Activated naive CD4-positive, alpha-beta T cell treated with anti-CD3 and anti-CD28 coated beads, Interleukin-2, amount 10 ng/mL, durations not matched to agents 7 days and 5 days (primary cell): ENCODE measurements at regions not wholly inside any gene's neighbourhood (a gene's known extent, or its start where the extent isn't known, plus 50 kb on each side); places are given as distances from the start of the nearest gene placed in this dataset.

Experiments used
- CTCF ChIA-PET: fragments of 350-600 bp; sonication (Branson Sonifier 250); formaldehyde crosslinking; loops from one replicate; lab custom pipeline; 2021; ENCODE audit warnings: antibody characterized with exemption; lab: Charles Lee
- DNase-seq: peaks from one replicate; pipeline ENCODE4 v3.0.0-alpha.2; 2020
- H3K27ac Mint-ChIP-seq: one replicate; pipeline ENCODE4 v1.8.0; 2021; ENCODE audit warnings: mild to moderate bottlenecking, moderate library complexity, mixed read lengths
- H3K27me3 Mint-ChIP-seq: one replicate; pipeline ENCODE4 v1.8.0; 2021; ENCODE audit warnings: mild to moderate bottlenecking, mixed read lengths
- H3K36me3 Mint-ChIP-seq: one replicate; pipeline ENCODE4 v1.8.0; 2021; ENCODE audit warnings: mixed read lengths
- H3K4me1 Mint-ChIP-seq: one replicate; pipeline ENCODE4 v1.8.0; 2021; ENCODE audit warnings: mixed read lengths
- H3K4me3 Mint-ChIP-seq: one replicate; pipeline ENCODE4 v1.8.0; 2021; ENCODE audit warnings: mild to moderate bottlenecking, moderate library complexity, mixed read lengths
- H3K9me3 Mint-ChIP-seq: one replicate; pipeline ENCODE4 v1.8.0; 2021; ENCODE audit warnings: mixed read lengths

GRCh38 chr14:87547536-87547935 lies 445.4 kb downstream of the GALC start:
- Mint-ChIP-seq H3K4me3 (no peak overlapping the region), H3K27ac (no peak overlapping the region), H3K27me3 (no peaks in the 10 kb centered on the region), H3K9me3 (peaks cover 8% of the 10 kb centered on the region), H3K36me3 (no peaks in the 10 kb centered on the region), H3K4me1 (no peaks in the 10 kb centered on the region)
- no peak for DNase-seq
- CTCF ChIA-PET, result no interaction called here

GRCh38 chr14:87542288-87542687 lies 450.7 kb downstream of the GALC start:
- Mint-ChIP-seq H3K36me3 (no peaks in the 10 kb centered on the region), H3K27me3 (no peaks in the 10 kb centered on the region), H3K4me3 (no peak overlapping the region), H3K9me3 (no peaks in the 10 kb centered on the region), H3K4me1 (no peaks in the 10 kb centered on the region), H3K27ac (no peak overlapping the region)
- CTCF ChIA-PET, result no interaction called here
- DNase-seq, result no peak

GRCh38 chr14:87540339-87540738 lies 452.6 kb downstream of the GALC start:
- no peaks in the 10 kb centered on the region for H3K27me3 Mint-ChIP-seq

GRCh38 chr14:87529081-87529480 lies 463.9 kb downstream of the GALC start:
- no peak for DNase-seq
- peaks cover 4% of the 10 kb centered on the region for H3K9me3 Mint-ChIP-seq
- no peak overlapping the region for H3K27ac Mint-ChIP-seq
- H3K27me3 Mint-ChIP-seq, result no peaks in the 10 kb centered on the region
- H3K4me1 Mint-ChIP-seq, result no peaks in the 10 kb centered on the region
- no peaks in the 10 kb centered on the region for H3K36me3 Mint-ChIP-seq
- H3K4me3 Mint-ChIP-seq, result no peak overlapping the region
- CTCF ChIA-PET, result no interaction called here

More at GRCh38 chr14:87540339-87540738, 452.6 kb downstream of the GALC start:
- H3K9me3 Mint-ChIP-seq, result no peaks in the 10 kb centered on the region
- no peak for DNase-seq
- no peaks in the 10 kb centered on the region for H3K36me3 Mint-ChIP-seq
- no peaks in the 10 kb centered on the region for H3K4me1 Mint-ChIP-seq
- CTCF ChIA-PET, result no interaction called here
- H3K27ac Mint-ChIP-seq, result no peak overlapping the region
- H3K4me3 Mint-ChIP-seq, result no peak overlapping the region

- H3K27me3 Mint-ChIP-seq, result no peaks in the 10 kb centered on the region
- peaks cover 3% of the 10 kb centered on the region for H3K9me3 Mint-ChIP-seq
- CTCF ChIA-PET, result no interaction called here
- no peak for DNase-seq
- no peak overlapping the region for H3K27ac Mint-ChIP-seq
- no peak overlapping the region for H3K4me3 Mint-ChIP-seq
- H3K36me3 Mint-ChIP-seq, result no peaks in the 10 kb centered on the region
- H3K4me1 Mint-ChIP-seq, result no peaks in the 10 kb centered on the region
Measured at GRCh38 chr14:87526731-87527130, 466.3 kb downstream of the GALC start.

GRCh38 chr14:87524011-87524410 lies 469.0 kb downstream of the GALC start:
- H3K27ac Mint-ChIP-seq, result no peak overlapping the region
- H3K27me3 Mint-ChIP-seq, result no peaks in the 10 kb centered on the region
- H3K4me3 Mint-ChIP-seq, result no peak overlapping the region
- H3K4me1 Mint-ChIP-seq, result no peaks in the 10 kb centered on the region
- DNase-seq, result no peak
- peaks cover 3% of the 10 kb centered on the region for H3K9me3 Mint-ChIP-seq
- H3K36me3 Mint-ChIP-seq, result no peaks in the 10 kb centered on the region
- CTCF ChIA-PET, result no interaction called here

GRCh38 chr14:87522575-87522974 lies 470.4 kb downstream of the GALC start:
- DNase-seq, result no peak
- H3K9me3 Mint-ChIP-seq, result no peaks in the 10 kb centered on the region

GRCh38 chr14:87508333-87508732 lies 484.6 kb downstream of the GALC start:
- Mint-ChIP-seq H3K9me3 (peaks cover 2% of the 10 kb centered on the region), H3K4me3 (no peak overlapping the region), H3K27me3 (no peaks in the 10 kb centered on the region), H3K27ac (no peak overlapping the region), H3K4me1 (no peaks in the 10 kb centered on the region), H3K36me3 (no peaks in the 10 kb centered on the region)
- DNase-seq, result no peak
- CTCF ChIA-PET, result no interaction called here

More at GRCh38 chr14:87522575-87522974, 470.4 kb downstream of the GALC start:
- no peak overlapping the region for H3K27ac Mint-ChIP-seq
- H3K27me3 Mint-ChIP-seq, result no peaks in the 10 kb centered on the region
- CTCF ChIA-PET, result no interaction called here
- H3K4me3 Mint-ChIP-seq, result no peak overlapping the region
- no peaks in the 10 kb centered on the region for H3K36me3 Mint-ChIP-seq
- H3K4me1 Mint-ChIP-seq, result no peaks in the 10 kb centered on the region

GRCh38 chr14:87503711-87504110 lies 489.3 kb downstream of the GALC start:
- H3K27ac Mint-ChIP-seq, result no peak overlapping the region
- H3K9me3 Mint-ChIP-seq, result no peaks in the 10 kb centered on the region
- H3K4me3 Mint-ChIP-seq, result no peak overlapping the region
- H3K4me1 Mint-ChIP-seq, result no peaks in the 10 kb centered on the region
- DNase-seq, result no peak
- no peaks in the 10 kb centered on the region for H3K27me3 Mint-ChIP-seq
- no peaks in the 10 kb centered on the region for H3K36me3 Mint-ChIP-seq
- CTCF ChIA-PET, result no interaction called here

- H3K4me1 Mint-ChIP-seq, result no peaks in the 10 kb centered on the region
- H3K27ac Mint-ChIP-seq, result no peak overlapping the region
- no peaks in the 10 kb centered on the region for H3K36me3 Mint-ChIP-seq
- no peaks in the 10 kb centered on the region for H3K27me3 Mint-ChIP-seq
- peaks cover 5% of the 10 kb centered on the region for H3K9me3 Mint-ChIP-seq
- DNase-seq, result no peak
- no peak overlapping the region for H3K4me3 Mint-ChIP-seq
- CTCF ChIA-PET, result no interaction called here
Measured at GRCh38 chr14:87497301-87497700, 495.7 kb downstream of the GALC start.

- H3K4me3 Mint-ChIP-seq, result no peak overlapping the region
- H3K4me1 Mint-ChIP-seq, result no peaks in the 10 kb centered on the region
- H3K27me3 Mint-ChIP-seq, result no peaks in the 10 kb centered on the region
- peaks cover 5% of the 10 kb centered on the region for H3K9me3 Mint-ChIP-seq
- H3K36me3 Mint-ChIP-seq, result no peaks in the 10 kb centered on the region
- no peak overlapping the region for H3K27ac Mint-ChIP-seq
- no peak for DNase-seq
- CTCF ChIA-PET, result no interaction called here
Measured at GRCh38 chr14:87494010-87494409, 499.0 kb downstream of the GALC start.

- DNase-seq, result no peak
Measured at GRCh38 chr14:87492561-87492960, 500.4 kb downstream of the GALC start.

GRCh38 chr14:87491816-87492215 lies 501.2 kb downstream of the GALC start:
- CTCF ChIA-PET, result no interaction called here
- Mint-ChIP-seq H3K4me3 (no peak overlapping the region), H3K27ac (no peak overlapping the region), H3K9me3 (peaks cover 3% of the 10 kb centered on the region), H3K27me3 (no peaks in the 10 kb centered on the region), H3K36me3 (no peaks in the 10 kb centered on the region), H3K4me1 (no peaks in the 10 kb centered on the region)
- no peak for DNase-seq

More at GRCh38 chr14:87492561-87492960, 500.4 kb downstream of the GALC start:
- H3K4me3 Mint-ChIP-seq, result no peak overlapping the region
- H3K36me3 Mint-ChIP-seq, result no peaks in the 10 kb centered on the region
- H3K27me3 Mint-ChIP-seq, result no peaks in the 10 kb centered on the region
- H3K9me3 Mint-ChIP-seq, result peaks cover 5% of the 10 kb centered on the region
- no peaks in the 10 kb centered on the region for H3K4me1 Mint-ChIP-seq
- CTCF ChIA-PET, result no interaction called here
- H3K27ac Mint-ChIP-seq, result no peak overlapping the region

GRCh38 chr14:87489196-87489819 lies 503.7 kb downstream of the GALC start:
- Mint-ChIP-seq H3K4me3 (no peak overlapping the region), H3K27me3 (no peaks in the 10 kb centered on the region)

GRCh38 chr14:87483271-87484260 lies 509.4 kb downstream of the GALC start:
- no peak overlapping the region for H3K4me3 Mint-ChIP-seq
- CTCF ChIA-PET, result no interaction called here
- H3K27ac Mint-ChIP-seq, result no peak overlapping the region
- no peaks in the 10 kb centered on the region for H3K4me1 Mint-ChIP-seq
- H3K27me3 Mint-ChIP-seq, result no peaks in the 10 kb centered on the region
- no peaks in the 10 kb centered on the region for H3K36me3 Mint-ChIP-seq
- no peak for DNase-seq
- H3K9me3 Mint-ChIP-seq, result peaks cover 4% of the 10 kb centered on the region

More at GRCh38 chr14:87489196-87489819, 503.7 kb downstream of the GALC start:
- Mint-ChIP-seq H3K36me3 (no peaks in the 10 kb centered on the region), H3K4me1 (no peaks in the 10 kb centered on the region), H3K9me3 (no peaks in the 10 kb centered on the region), H3K27ac (no peak overlapping the region)
- DNase-seq, result no peak
- CTCF ChIA-PET, result no interaction called here
